Muscle of arm (tissue), 1 donor: ENCODE measurements at regions not wholly inside any gene's neighbourhood (a gene's known extent, or its start where the extent isn't known, plus 50 kb on each side); places are given as distances from the start of the nearest gene placed in this dataset.
A peak's percentile ranks its signal among the peaks of the same experiment; 100 is the strongest.
"Not testable (repeated sequence)": the region's sequence is repeated elsewhere in the genome, so short reads cannot be mapped to it uniquely, and the experiment has no call there.

ENCODE experiments used
- DNase-seq: peaks from one replicate; pipeline ENCODE4 v3.0.0-alpha.2; 2013

GRCh38 chr18:1665079-1665478, 760.4 kb downstream of the ADCYAP1 start:
- no peak for DNase-seq

GRCh38 chr18:1668279-1668678, 763.6 kb downstream of the ADCYAP1 start:
- no peak for DNase-seq

GRCh38 chr18:1671710-1672109, 767.0 kb downstream of the ADCYAP1 start:
- not testable (repeated sequence) for DNase-seq

- DNase-seq = no peak
Measured at GRCh38 chr18:1676387-1676786, 771.7 kb downstream of the ADCYAP1 start.

- no peak for DNase-seq
Measured at GRCh38 chr18:1680108-1680507, 775.4 kb downstream of the ADCYAP1 start.

GRCh38 chr18:1691863-1692262, 787.2 kb downstream of the ADCYAP1 start:
- no peak for DNase-seq

- no peak for DNase-seq
Measured at GRCh38 chr18:1708006-1708405, 803.3 kb downstream of the ADCYAP1 start.

- no peak for DNase-seq
Measured at GRCh38 chr18:1710114-1710513, 805.4 kb downstream of the ADCYAP1 start.

GRCh38 chr18:1732143-1732542, 827.5 kb downstream of the ADCYAP1 start:
- DNase-seq = no peak

GRCh38 chr18:1746131-1746530, 825.2 kb downstream of the METTL4 start:
- peak; percentile 24 for DNase-seq

GRCh38 chr18:1751249-1751648, 820.1 kb downstream of the METTL4 start:
- DNase-seq = no peak

GRCh38 chr18:1760901-1761300, 810.4 kb downstream of the METTL4 start:
- no peak for DNase-seq

- DNase-seq = no peak
Measured at GRCh38 chr18:1774261-1774660, 797.0 kb downstream of the METTL4 start.

GRCh38 chr18:1777843-1778242, 793.5 kb downstream of the METTL4 start:
- no peak for DNase-seq

- DNase-seq = no peak
Measured at GRCh38 chr18:1778496-1779178, 792.7 kb downstream of the METTL4 start.

- no peak for DNase-seq
Measured at GRCh38 chr18:1779587-1779986, 791.7 kb downstream of the METTL4 start.

- no peak for DNase-seq
Measured at GRCh38 chr18:1784113-1784512, 787.2 kb downstream of the METTL4 start.

- DNase-seq = not testable (repeated sequence)
Measured at GRCh38 chr18:1785980-1786379, 785.3 kb downstream of the METTL4 start.

- no peak for DNase-seq
Measured at GRCh38 chr18:1796636-1797035, 774.7 kb downstream of the METTL4 start.

GRCh38 chr18:1797235-1797634, 774.1 kb downstream of the METTL4 start:
- DNase-seq = no peak

GRCh38 chr18:1805521-1805920, 765.8 kb downstream of the METTL4 start:
- no peak for DNase-seq

GRCh38 chr18:1806884-1807615, 764.3 kb downstream of the METTL4 start:
- DNase-seq = no peak

GRCh38 chr18:1811282-1811681, 760.0 kb downstream of the METTL4 start:
- no peak for DNase-seq

- peak; percentile 36 for DNase-seq
Measured at GRCh38 chr18:1825296-1825695, 746.0 kb downstream of the METTL4 start.
